H9 (cell line): ENCODE measurements at regions not wholly inside any gene's neighbourhood (a gene's known extent, or its start where the extent isn't known, plus 50 kb on each side); places are given as distances from the start of the nearest gene placed in this dataset.

ENCODE experiments used
- DNase-seq: peaks from one replicate; pipeline ENCODE4 v3.0.0-alpha.2; 2017
- H2AFZ ChIP-seq: one replicate; pipeline ENCODE4 v1.6.1; 2013; ENCODE audit warnings: mild to moderate bottlenecking, low read length, control low read depth, moderate library complexity
- H2AK5ac ChIP-seq: 2 replicates; pipeline ENCODE4 v1.6.1; 2013; ENCODE audit warnings: low read length, control low read depth, mixed read lengths; ENCODE audit not compliant: insufficient read length
- H2BK120ac ChIP-seq: one replicate; pipeline ENCODE4 v1.6.1; 2013; ENCODE audit warnings: low read depth, mild to moderate bottlenecking, low read length, control low read depth, inconsistent platforms; ENCODE audit not compliant: poor library complexity, severe bottlenecking
- H2BK12ac ChIP-seq: 2 replicates; pipeline ENCODE4 v1.6.1; 2013; ENCODE audit warnings: low read length, control low read depth, mixed read lengths, low read depth; ENCODE audit not compliant: insufficient read length
- H2BK15ac ChIP-seq: 2 replicates; pipeline ENCODE4 v1.6.1; 2013; ENCODE audit warnings: low read depth, low read length, control low read depth
- H2BK20ac ChIP-seq: one replicate; pipeline ENCODE4 v1.6.1; 2013; ENCODE audit warnings: low read depth, mild to moderate bottlenecking, low read length, control low read depth, inconsistent platforms; ENCODE audit not compliant: poor library complexity, severe bottlenecking
- H2BK5ac ChIP-seq: 2 replicates; pipeline ENCODE4 v1.6.1; 2013; ENCODE audit warnings: low read length, control low read depth, mixed read lengths; ENCODE audit not compliant: insufficient read length
- H3K14ac ChIP-seq: 2 replicates; pipeline ENCODE4 v1.6.1; 2013; ENCODE audit warnings: low read length, control low read depth; ENCODE audit not compliant: insufficient read depth
- H3K18ac ChIP-seq: 2 replicates; pipeline ENCODE4 v1.6.1; 2013; ENCODE audit warnings: low read depth, mild to moderate bottlenecking, mixed read lengths, low read length, control low read depth; ENCODE audit not compliant: insufficient read length
- H3K23ac ChIP-seq: 2 replicates; pipeline ENCODE4 v1.6.1; 2013; ENCODE audit warnings: low read length, control low read depth, mixed read lengths, low read depth; ENCODE audit not compliant: insufficient read length
- H3K23me2 ChIP-seq: 2 replicates; pipeline ENCODE4 v1.6.1; 2013; ENCODE audit warnings: low read depth, mild to moderate bottlenecking, mixed read lengths, low read length, control low read depth; ENCODE audit not compliant: insufficient read length, poor library complexity, severe bottlenecking
- H3K27ac ChIP-seq: 2 replicates; pipeline ENCODE4 v1.5.1; 2013; ENCODE audit warnings: low read length, control low read depth, mixed read lengths, low read depth; ENCODE audit not compliant: insufficient read length
- H3K27me3 ChIP-seq: 2 replicates; pipeline ENCODE4 v1.6.1; 2013; ENCODE audit warnings: low read length, control low read depth, inconsistent platforms; ENCODE audit not compliant: insufficient read depth
- H3K4ac ChIP-seq: 2 replicates; pipeline ENCODE4 v1.6.1; 2013; ENCODE audit warnings: low read depth, mild to moderate bottlenecking, control low read depth, inconsistent platforms, low read length, moderate library complexity
- H3K4me1 ChIP-seq: 2 replicates; pipeline ENCODE4 v1.6.1; 2013; ENCODE audit warnings: low read length, control low read depth, inconsistent platforms; ENCODE audit not compliant: insufficient read depth
- H3K4me2 ChIP-seq: 2 replicates; pipeline ENCODE4 v1.6.1; 2013; ENCODE audit warnings: low read length, control low read depth, mixed read lengths; ENCODE audit not compliant: insufficient read length, insufficient read depth
- H3K56ac ChIP-seq: 2 replicates; pipeline ENCODE4 v1.6.1; 2013; ENCODE audit warnings: low read depth, mild to moderate bottlenecking, mixed read lengths, low read length, control low read depth; ENCODE audit not compliant: insufficient read length
- H3K79me1 ChIP-seq: 2 replicates; pipeline ENCODE4 v1.6.1; 2013; ENCODE audit warnings: low read depth, mild to moderate bottlenecking, moderate library complexity, low read length, control low read depth, inconsistent platforms; ENCODE audit not compliant: insufficient read depth, poor library complexity, severe bottlenecking
- H3K79me2 ChIP-seq: 2 replicates; pipeline ENCODE4 v1.6.1; 2013; ENCODE audit warnings: low read length, control low read depth, inconsistent platforms; ENCODE audit not compliant: insufficient read depth
- H3K9ac ChIP-seq: 2 replicates; pipeline ENCODE4 v1.6.1; 2013; ENCODE audit warnings: low read length, control low read depth, mixed read lengths; ENCODE audit not compliant: insufficient read length; ENCODE audit errors: extremely low read depth
- H3K9me3 ChIP-seq: one replicate; pipeline ENCODE4 v1.6.1; 2013; ENCODE audit warnings: low read depth, low read length, inconsistent platforms; ENCODE audit not compliant: control insufficient read depth
- H3T11ph ChIP-seq: one replicate; pipeline ENCODE4 v1.6.1; 2013; ENCODE audit warnings: mild to moderate bottlenecking, low read length, control low read depth, inconsistent platforms
- H4K20me1 ChIP-seq: one replicate; pipeline ENCODE4 v1.6.1; 2013; ENCODE audit not compliant: control insufficient read depth, insufficient read length, insufficient read depth
- H4K5ac ChIP-seq: 2 replicates; pipeline ENCODE4 v1.6.1; 2013; ENCODE audit warnings: low read depth, mild to moderate bottlenecking, mixed read lengths, low read length, control low read depth; ENCODE audit not compliant: insufficient read length
- H4K8ac ChIP-seq: replicated peaks from 2 replicates; pipeline ENCODE4 v1.6.1; 2013; ENCODE audit warnings: low read length, control low read depth, mixed read lengths, low read depth; ENCODE audit not compliant: insufficient read length
- H4K91ac ChIP-seq: 2 replicates; pipeline ENCODE4 v1.6.1; 2013; ENCODE audit warnings: low read depth, mild to moderate bottlenecking, moderate library complexity, mixed read lengths, low read length, control low read depth; ENCODE audit not compliant: insufficient read length
- H3K27ac Mint-ChIP-seq, 3 experiments: 2 replicates in 2 of 3; 3 replicates in 1 of 3; pipeline ENCODE4 v1.8.0; 2020 to 2021; ENCODE audit warnings: mixed read lengths in 3 of 3, mild to moderate bottlenecking in 1 of 3, moderate library complexity in 1 of 3
- H3K27me3 Mint-ChIP-seq: 2 replicates; pipeline ENCODE4 v1.8.0; 2021; ENCODE audit warnings: low read depth, mild to moderate bottlenecking, moderate library complexity, mixed read lengths
- H3K36me3 Mint-ChIP-seq, 3 experiments: 2 replicates in 2 of 3; 3 replicates in 1 of 3; pipeline ENCODE4 v1.8.0; 2020 to 2021; ENCODE audit warnings: low read depth in 3 of 3, mixed read lengths in 3 of 3; ENCODE audit not compliant: insufficient read depth in 1 of 3
- H3K4me1 Mint-ChIP-seq, 2 experiments: 2 replicates each; pipeline ENCODE4 v1.8.0; 2020; ENCODE audit warnings: mixed read lengths in 2 of 2
- H3K4me3 Mint-ChIP-seq, 2 experiments: 2 replicates in 1 of 2; 3 replicates in 1 of 2; pipeline ENCODE4 v1.8.0; 2020 to 2021; ENCODE audit warnings: mild to moderate bottlenecking in 2 of 2, mixed read lengths in 2 of 2, moderate library complexity in 1 of 2
- H3K9me3 Mint-ChIP-seq, 2 experiments: 2 replicates in 1 of 2; 3 replicates in 1 of 2; pipeline ENCODE4 v1.8.0; 2020; ENCODE audit warnings: mild to moderate bottlenecking in 2 of 2, mixed read lengths in 2 of 2, moderate library complexity in 1 of 2
- CTCF ChIP-seq: fragments of 200-600 bp; sonication (generic); conservative IDR thresholded peaks from 3 replicates; pipeline ENCODE4 v1.8.0; 2021; ENCODE audit warnings: antibody characterized with exemption, mild to moderate bottlenecking

GRCh38 chr10:64148607-64149006, 627.4 kb downstream of the REEP3 start:
- Histone ChIP-seq H4K20me1 (no peaks in the 10 kb centered on the region), H3K4me2 (no peak overlapping the region), H3K14ac (no peak overlapping the region), H2BK5ac (no peak overlapping the region), H3K23me2 (no peaks in the 10 kb centered on the region), H3K23ac (no peak overlapping the region), H3K27me3 (no peaks in the 10 kb centered on the region), H4K5ac (no peak overlapping the region), H3K56ac (no peak overlapping the region), H3K79me2 (no peaks in the 10 kb centered on the region), H2AK5ac (no peak overlapping the region), H3K4ac (no peak overlapping the region), H3T11ph (no peak overlapping the region), H3K9me3 (no peaks in the 10 kb centered on the region), H4K8ac (no peak overlapping the region), H2BK20ac (no peak overlapping the region), H2BK15ac (no peak overlapping the region), H2BK120ac (no peak overlapping the region), H3K27ac (no peak overlapping the region), H4K91ac (no peak overlapping the region), H2AFZ (no peak overlapping the region), H3K9ac (no peak overlapping the region), H3K79me1 (no peaks in the 10 kb centered on the region), H3K4me1 (no peaks in the 10 kb centered on the region), H3K18ac (no peak overlapping the region), H2BK12ac (no peak overlapping the region)
- no peaks in the 10 kb centered on the region; a peak in 1 of 7 replicates for H3K36me3 Mint-ChIP-seq
- H3K4me1 Mint-ChIP-seq, result peaks cover 8 to 10% of the 10 kb centered on the region in 2 experiments
- H3K27ac Mint-ChIP-seq, result no peak overlapping the region; a peak in 1 of 7 replicates
- no peaks in the 10 kb centered on the region; a peak in 1 of 5 replicates for H3K9me3 Mint-ChIP-seq
- DNase-seq, result no peak
- no peak overlapping the region for H3K4me3 Mint-ChIP-seq
- no peak for TF ChIP-seq CTCF
- H3K27me3 Mint-ChIP-seq, result no peaks in the 10 kb centered on the region
